ENCODE measurements at regions not wholly inside any gene's neighbourhood (a gene's known extent, or its start where the extent isn't known, plus 50 kb on each side); places are given as distances from the start of the nearest gene placed in this dataset.

DNA sequence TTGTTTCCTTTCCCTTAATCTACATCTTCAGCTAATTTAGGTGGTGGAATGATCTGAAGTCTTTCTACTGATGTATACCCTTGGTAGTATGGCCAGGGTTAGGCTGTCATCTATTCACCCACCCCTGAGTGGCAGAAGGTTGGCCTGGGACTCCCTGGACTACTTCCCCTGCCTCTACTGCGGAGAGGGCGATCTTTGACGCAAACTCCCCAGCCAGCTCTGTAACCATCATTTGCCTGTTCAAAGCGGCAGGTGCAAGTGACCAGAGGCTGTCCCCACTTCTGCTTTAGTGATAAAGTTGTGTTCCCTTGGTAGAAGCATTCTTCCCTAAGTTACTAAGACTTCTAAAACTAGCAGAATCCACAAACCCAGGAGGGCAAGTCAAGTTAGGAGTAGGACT is 70.8 kb upstream of the UNC5B start:
- Histone ChIP-seq H3K4me2 (replicated peaks; ENCODE audit: low read depth, low read length, poor library complexity, severe bottlenecking) (no peak overlapping the region), H3K4me3 (ENCODE audit: control extremely low read depth in 1 of 5, extremely low read depth in 1 of 5, insufficient read depth in 1 of 5, low read depth in 2 of 5, low read length in 4 of 5) (no peak overlapping the region), H3K4me1 (ENCODE audit: control insufficient read depth in 2 of 2, insufficient read depth in 2 of 2, low read length in 2 of 2) (no peaks in the 10 kb centered on the region), H3K79me2 (ENCODE audit: control insufficient read depth, insufficient read depth, low read length) (no peaks in the 10 kb centered on the region), H3K9ac (ENCODE audit: low read length) (no peak overlapping the region), H3K27me3 (replicated peaks in 1 of 4; ENCODE audit: control extremely low read depth in 1 of 4, control insufficient read depth in 3 of 4, insufficient read depth in 4 of 4, low read length in 3 of 4) (no peaks in the 10 kb centered on the region), H3K9me3 (ENCODE audit: control extremely low read depth in 1 of 3, control insufficient read depth in 2 of 3, insufficient read depth in 1 of 3, low read length in 2 of 3) (no peaks in the 10 kb centered on the region), H4K20me1 (ENCODE audit: control insufficient read depth, insufficient read depth, low read length, poor library complexity, severe bottlenecking) (no peaks in the 10 kb centered on the region), H3K27ac (ENCODE audit: low read length in 2 of 2) (no peak overlapping the region), H3K36me3 (replicated peaks in 1 of 2; ENCODE audit: control extremely low read depth in 1 of 2, control insufficient read depth in 1 of 2, extremely low read depth in 1 of 2, insufficient read depth in 2 of 2, low read length in 1 of 2) (no peaks in the 10 kb centered on the region), H2AFZ (ENCODE audit: insufficient read depth, low read depth, low read length, poor library complexity, severe bottlenecking) (no peak overlapping the region)
- POLR2A ChIA-PET, result no interaction called here
- DNase-seq (no peak), ATAC-seq (ENCODE audit: low read depth) (no peak)
- H3K4me1 Mint-ChIP-seq, result no peaks in the 10 kb centered on the region
- intact Hi-C loops (cut with micrococcal nuclease), result no loop called here
- no CpG with 5 or more reads among the region's 4 CpGs for whole genome bisulfite sequencing (ENCODE audit: insufficient coverage)
- H3K27me3 Mint-ChIP-seq, result peaks cover 7% of the 10 kb centered on the region
- CTCF ChIA-PET, result interaction anchor here (0.8 kb wide), 1 partner anchor 18 kb away, joined by 3 read pairs; no protein-coding TSS in a partner anchor
- H3K9me3 Mint-ChIP-seq (ENCODE audit: insufficient read depth), result no peaks in the 10 kb centered on the region
- TF ChIP-seq EZH2 (IDR thresholded peaks at IDR 0.05; ENCODE audit: borderline replicate concordance, insufficient read depth, low read depth, low read length, poor library complexity, severe bottlenecking), result no peak
- TF ChIP-seq, protein P1, sequence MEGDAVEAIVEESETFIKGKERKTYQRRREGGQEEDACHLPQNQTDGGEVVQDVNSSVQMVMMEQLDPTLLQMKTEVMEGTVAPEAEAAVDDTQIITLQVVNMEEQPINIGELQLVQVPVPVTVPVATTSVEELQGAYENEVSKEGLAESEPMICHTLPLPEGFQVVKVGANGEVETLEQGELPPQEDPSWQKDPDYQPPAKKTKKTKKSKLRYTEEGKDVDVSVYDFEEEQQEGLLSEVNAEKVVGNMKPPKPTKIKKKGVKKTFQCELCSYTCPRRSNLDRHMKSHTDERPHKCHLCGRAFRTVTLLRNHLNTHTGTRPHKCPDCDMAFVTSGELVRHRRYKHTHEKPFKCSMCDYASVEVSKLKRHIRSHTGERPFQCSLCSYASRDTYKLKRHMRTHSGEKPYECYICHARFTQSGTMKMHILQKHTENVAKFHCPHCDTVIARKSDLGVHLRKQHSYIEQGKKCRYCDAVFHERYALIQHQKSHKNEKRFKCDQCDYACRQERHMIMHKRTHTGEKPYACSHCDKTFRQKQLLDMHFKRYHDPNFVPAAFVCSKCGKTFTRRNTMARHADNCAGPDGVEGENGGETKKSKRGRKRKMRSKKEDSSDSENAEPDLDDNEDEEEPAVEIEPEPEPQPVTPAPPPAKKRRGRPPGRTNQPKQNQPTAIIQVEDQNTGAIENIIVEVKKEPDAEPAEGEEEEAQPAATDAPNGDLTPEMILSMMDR (IDR thresholded peaks at IDR 0.05), result no peak
- H3K27ac Mint-ChIP-seq, result no peak overlapping the region
- H3K4me3 Mint-ChIP-seq, result no peak overlapping the region

- no peak overlapping the region for H3K4me3 Mint-ChIP-seq
- no peaks in the 10 kb centered on the region for H3K4me1 Mint-ChIP-seq
- H3K27ac ChIP-seq (ENCODE audit: low read length in 2 of 2), result no peak overlapping the region
- POLR2A ChIA-PET, result no interaction called here
- CTCF ChIA-PET, result no interaction called here
- no peak overlapping the region for H2AFZ ChIP-seq (ENCODE audit: insufficient read depth, low read depth, low read length, poor library complexity, severe bottlenecking)
- H3K9ac ChIP-seq (ENCODE audit: low read length), result no peak overlapping the region
- H3K4me1 ChIP-seq (ENCODE audit: control insufficient read depth in 2 of 2, insufficient read depth in 2 of 2, low read length in 2 of 2), result no peaks in the 10 kb centered on the region
- H3K79me2 ChIP-seq (ENCODE audit: control insufficient read depth, insufficient read depth, low read length), result no peaks in the 10 kb centered on the region
- no peaks in the 10 kb centered on the region for H3K9me3 Mint-ChIP-seq (ENCODE audit: insufficient read depth)
- 87% methylated on average over 3 of the region's 5 CpGs for WGBS (ENCODE audit: insufficient coverage)
- no peaks in the 10 kb centered on the region for H3K36me3 ChIP-seq (replicated peaks in 1 of 2; ENCODE audit: control extremely low read depth in 1 of 2, control insufficient read depth in 1 of 2, extremely low read depth in 1 of 2, insufficient read depth in 2 of 2, low read length in 1 of 2)
- H3K27me3 Mint-ChIP-seq, result peaks cover 9% of the 10 kb centered on the region
- no peak overlapping the region for H3K27ac Mint-ChIP-seq
- H3K9me3 ChIP-seq (ENCODE audit: control extremely low read depth in 1 of 3, control insufficient read depth in 2 of 3, insufficient read depth in 1 of 3, low read length in 2 of 3), result no peaks in the 10 kb centered on the region
- H3K27me3 ChIP-seq (replicated peaks in 1 of 4; ENCODE audit: control extremely low read depth in 1 of 4, control insufficient read depth in 3 of 4, insufficient read depth in 4 of 4, low read length in 3 of 4), result no peaks in the 10 kb centered on the region
- H3K4me3 ChIP-seq (ENCODE audit: control extremely low read depth in 1 of 5, extremely low read depth in 1 of 5, insufficient read depth in 1 of 5, low read depth in 2 of 5, low read length in 4 of 5), result no peak overlapping the region
- no peaks in the 10 kb centered on the region for H4K20me1 ChIP-seq (ENCODE audit: control insufficient read depth, insufficient read depth, low read length, poor library complexity, severe bottlenecking)
- ATAC-seq (ENCODE audit: low read depth), result no peak
- TF ChIP-seq EZH2 (IDR thresholded peaks at IDR 0.05; ENCODE audit: borderline replicate concordance, insufficient read depth, low read depth, low read length, poor library complexity, severe bottlenecking), result no peak
- TF ChIP-seq, protein P1 (IDR thresholded peaks at IDR 0.05), result no peak
- H3K4me2 ChIP-seq (replicated peaks; ENCODE audit: low read depth, low read length, poor library complexity, severe bottlenecking), result no peak overlapping the region
- intact Hi-C loops (cut with micrococcal nuclease), result no loop called here
- no peak for DNase-seq
Observed at GRCh38 chr10:71143170-71143569, 69.2 kb upstream of the UNC5B start.
